ENCODE measurements at regions not wholly inside any gene's neighbourhood (a gene's known extent, or its start where the extent isn't known, plus 50 kb on each side); places are given as distances from the start of the nearest gene placed in this dataset.

DNA sequence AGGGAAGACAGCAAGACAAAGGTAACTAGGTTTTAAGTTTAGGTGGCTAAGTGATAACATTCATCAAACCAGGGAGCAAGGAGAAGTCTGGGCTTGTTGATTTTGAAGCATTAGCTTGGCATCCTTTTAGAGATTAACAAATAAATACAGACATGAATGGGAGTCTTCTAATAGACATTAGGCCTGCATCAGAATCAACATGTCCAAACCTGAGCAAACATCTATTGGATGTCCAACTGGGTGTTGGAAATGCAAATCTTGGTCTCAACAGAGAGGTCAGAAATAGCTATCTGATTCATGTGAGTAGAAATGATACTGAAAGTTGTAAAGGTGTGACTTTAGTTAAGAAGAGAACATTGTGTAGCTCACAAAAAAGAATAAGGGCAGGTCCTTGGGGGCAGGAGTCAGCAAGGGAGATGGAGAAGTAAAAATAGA lies 85.5 kb upstream of the RND3 start (continued):
- no peak for TF ChIP-seq TEAD1 (CRISPR knock-in tag; IDR thresholded peaks at IDR 0.05)

DNA sequence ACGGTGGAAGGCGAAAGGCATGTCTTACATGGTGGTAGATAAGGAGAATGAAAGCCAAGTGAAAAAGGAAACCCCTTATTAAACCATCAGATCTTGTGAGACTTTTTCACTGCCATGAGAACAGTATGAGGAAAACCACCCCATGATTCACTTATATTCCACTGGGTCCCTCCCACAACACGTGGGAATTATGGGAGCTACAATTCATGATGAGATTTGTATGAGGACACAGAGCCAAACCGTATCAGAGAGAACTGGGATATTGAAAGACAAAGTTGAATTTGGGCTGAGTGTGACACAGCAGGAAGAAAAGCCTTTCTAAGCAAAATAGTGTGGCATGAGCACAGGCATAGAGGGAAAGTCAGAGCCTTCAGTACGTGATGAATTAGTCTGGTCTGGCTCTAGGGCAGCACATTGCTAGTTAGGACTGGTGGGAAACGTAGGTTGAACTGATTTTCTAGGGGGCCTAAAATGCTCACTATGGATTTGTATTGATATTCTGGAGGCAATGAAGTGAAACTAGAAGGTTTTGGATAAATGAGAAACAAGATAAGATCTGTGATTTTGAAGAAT lies 84.8 kb upstream of the RND3 start:
- no peaks in the 10 kb centered on the region for H3K27me3 Mint-ChIP-seq (ENCODE audit: low read depth)
- CTCF ChIA-PET = interaction anchor here (1.1 kb wide), 1 partner anchor 24 kb away, joined by 3 read pairs; no protein-coding TSS in a partner anchor
- H3K27ac Mint-ChIP-seq = no peak overlapping the region

DNA sequence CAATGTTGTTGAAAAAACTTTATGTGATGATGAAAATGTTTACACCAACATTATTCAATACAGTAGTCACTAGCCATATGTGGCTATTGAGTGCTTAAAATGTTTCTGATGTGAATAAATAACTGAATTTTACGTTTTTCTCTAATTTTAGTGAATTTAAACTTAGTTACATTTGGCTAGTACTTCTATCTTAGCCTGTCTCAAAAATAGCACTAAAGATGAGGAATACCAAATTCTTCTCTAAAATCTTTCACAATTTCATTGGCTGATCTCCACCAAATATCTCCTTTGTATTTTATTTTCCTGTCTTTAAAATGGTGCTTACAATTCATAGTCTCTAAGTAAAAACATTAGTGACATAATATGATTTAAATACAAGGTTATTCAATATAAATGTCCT lies 83.7 kb upstream of the RND3 start:
- CTCF ChIA-PET = no interaction called here
- ATAC-seq = no peak

More for the DNA sequence above, 84.8 kb upstream of the RND3 start:
- Mint-ChIP-seq H3K4me1 (peaks cover 2% of the 10 kb centered on the region; the same call in 1 of the 2 replicates), H3K4me3 (no peak overlapping the region), H3K9me3 (peaks cover 10% of the 10 kb centered on the region), H3K36me3 (peaks cover 6% of the 10 kb centered on the region; the same call in 1 of the 2 replicates)
- TF ChIP-seq SMAD4 (CRISPR knock-in tag; IDR thresholded peaks at IDR 0.05) (no peak), ELF4 (CRISPR knock-in tag; IDR thresholded peaks at IDR 0.05; ENCODE audit: low read depth) (no peak), KAT7 (CRISPR knock-in tag; IDR thresholded peaks at IDR 0.05; ENCODE audit: borderline replicate concordance) (no peak), ETV6 (CRISPR knock-in tag; IDR thresholded peaks at IDR 0.05) (no peak), ZNF232 (CRISPR knock-in tag; IDR thresholded peaks at IDR 0.05) (no peak)
- TF ChIP-seq, protein P1, sequence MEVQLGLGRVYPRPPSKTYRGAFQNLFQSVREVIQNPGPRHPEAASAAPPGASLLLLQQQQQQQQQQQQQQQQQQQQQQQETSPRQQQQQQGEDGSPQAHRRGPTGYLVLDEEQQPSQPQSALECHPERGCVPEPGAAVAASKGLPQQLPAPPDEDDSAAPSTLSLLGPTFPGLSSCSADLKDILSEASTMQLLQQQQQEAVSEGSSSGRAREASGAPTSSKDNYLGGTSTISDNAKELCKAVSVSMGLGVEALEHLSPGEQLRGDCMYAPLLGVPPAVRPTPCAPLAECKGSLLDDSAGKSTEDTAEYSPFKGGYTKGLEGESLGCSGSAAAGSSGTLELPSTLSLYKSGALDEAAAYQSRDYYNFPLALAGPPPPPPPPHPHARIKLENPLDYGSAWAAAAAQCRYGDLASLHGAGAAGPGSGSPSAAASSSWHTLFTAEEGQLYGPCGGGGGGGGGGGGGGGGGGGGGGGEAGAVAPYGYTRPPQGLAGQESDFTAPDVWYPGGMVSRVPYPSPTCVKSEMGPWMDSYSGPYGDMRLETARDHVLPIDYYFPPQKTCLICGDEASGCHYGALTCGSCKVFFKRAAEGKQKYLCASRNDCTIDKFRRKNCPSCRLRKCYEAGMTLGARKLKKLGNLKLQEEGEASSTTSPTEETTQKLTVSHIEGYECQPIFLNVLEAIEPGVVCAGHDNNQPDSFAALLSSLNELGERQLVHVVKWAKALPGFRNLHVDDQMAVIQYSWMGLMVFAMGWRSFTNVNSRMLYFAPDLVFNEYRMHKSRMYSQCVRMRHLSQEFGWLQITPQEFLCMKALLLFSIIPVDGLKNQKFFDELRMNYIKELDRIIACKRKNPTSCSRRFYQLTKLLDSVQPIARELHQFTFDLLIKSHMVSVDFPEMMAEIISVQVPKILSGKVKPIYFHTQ (CRISPR knock-in tag; IDR thresholded peaks at IDR 0.05) = no peak
- TF ChIP-seq, protein P2, sequence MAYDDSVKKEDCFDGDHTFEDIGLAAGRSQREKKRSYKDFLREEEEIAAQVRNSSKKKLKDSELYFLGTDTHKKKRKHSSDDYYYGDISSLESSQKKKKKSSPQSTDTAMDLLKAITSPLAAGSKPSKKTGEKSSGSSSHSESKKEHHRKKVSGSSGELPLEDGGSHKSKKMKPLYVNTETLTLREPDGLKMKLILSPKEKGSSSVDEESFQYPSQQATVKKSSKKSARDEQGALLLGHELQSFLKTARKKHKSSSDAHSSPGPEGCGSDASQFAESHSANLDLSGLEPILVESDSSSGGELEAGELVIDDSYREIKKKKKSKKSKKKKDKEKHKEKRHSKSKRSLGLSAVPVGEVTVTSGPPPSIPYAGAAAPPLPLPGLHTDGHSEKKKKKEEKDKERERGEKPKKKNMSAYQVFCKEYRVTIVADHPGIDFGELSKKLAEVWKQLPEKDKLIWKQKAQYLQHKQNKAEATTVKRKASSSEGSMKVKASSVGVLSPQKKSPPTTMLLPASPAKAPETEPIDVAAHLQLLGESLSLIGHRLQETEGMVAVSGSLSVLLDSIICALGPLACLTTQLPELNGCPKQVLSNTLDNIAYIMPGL (CRISPR knock-in tag; IDR thresholded peaks at IDR 0.05) = no peak
- TF ChIP-seq, protein P3, sequence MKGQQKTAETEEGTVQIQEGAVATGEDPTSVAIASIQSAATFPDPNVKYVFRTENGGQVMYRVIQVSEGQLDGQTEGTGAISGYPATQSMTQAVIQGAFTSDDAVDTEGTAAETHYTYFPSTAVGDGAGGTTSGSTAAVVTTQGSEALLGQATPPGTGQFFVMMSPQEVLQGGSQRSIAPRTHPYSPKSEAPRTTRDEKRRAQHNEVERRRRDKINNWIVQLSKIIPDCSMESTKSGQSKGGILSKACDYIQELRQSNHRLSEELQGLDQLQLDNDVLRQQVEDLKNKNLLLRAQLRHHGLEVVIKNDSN (CRISPR knock-in tag; IDR thresholded peaks at IDR 0.05) = no peak
- DNase-seq (ENCODE audit: low spot score) (no peak), ATAC-seq (no peak)
- POLR2A ChIA-PET = no interaction called here

DNA sequence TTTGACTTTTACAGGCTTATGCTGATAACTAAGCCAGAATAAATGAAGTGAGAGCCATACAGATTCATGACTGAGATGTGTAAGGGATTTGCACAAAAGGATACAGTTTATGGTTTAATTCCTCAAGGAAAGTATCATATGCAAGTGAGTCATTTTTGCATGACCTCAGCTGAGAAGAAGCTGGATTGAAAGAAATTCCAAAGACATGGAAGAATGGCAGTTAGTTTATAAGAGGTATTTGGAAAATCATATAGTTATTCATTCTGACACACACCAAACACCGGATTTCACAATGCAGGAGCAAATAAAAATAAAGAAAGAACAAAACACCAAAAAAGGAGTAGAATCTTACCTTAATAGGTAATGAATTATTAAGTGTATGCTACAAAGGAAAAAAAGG lies 83.2 kb upstream of the RND3 start:
- Mint-ChIP-seq H3K4me3 (no peak overlapping the region), H3K36me3 (no peaks in the 10 kb centered on the region), H3K4me1 (peaks cover 2% of the 10 kb centered on the region; the same call in 1 of the 2 replicates), H3K27me3 (ENCODE audit: low read depth) (no peaks in the 10 kb centered on the region), H3K9me3 (peaks cover 3% of the 10 kb centered on the region; the same call in 1 of the 2 replicates), H3K27ac (no peak overlapping the region)
- CTCF ChIA-PET = interaction anchor here (1.0 kb wide), 1 partner anchor 22 kb away, joined by 3 read pairs; no protein-coding TSS in a partner anchor
- DNase-seq (ENCODE audit: low spot score) (no peak), ATAC-seq (no peak)
- POLR2A ChIA-PET = no interaction called here
- TF ChIP-seq, protein P4, sequence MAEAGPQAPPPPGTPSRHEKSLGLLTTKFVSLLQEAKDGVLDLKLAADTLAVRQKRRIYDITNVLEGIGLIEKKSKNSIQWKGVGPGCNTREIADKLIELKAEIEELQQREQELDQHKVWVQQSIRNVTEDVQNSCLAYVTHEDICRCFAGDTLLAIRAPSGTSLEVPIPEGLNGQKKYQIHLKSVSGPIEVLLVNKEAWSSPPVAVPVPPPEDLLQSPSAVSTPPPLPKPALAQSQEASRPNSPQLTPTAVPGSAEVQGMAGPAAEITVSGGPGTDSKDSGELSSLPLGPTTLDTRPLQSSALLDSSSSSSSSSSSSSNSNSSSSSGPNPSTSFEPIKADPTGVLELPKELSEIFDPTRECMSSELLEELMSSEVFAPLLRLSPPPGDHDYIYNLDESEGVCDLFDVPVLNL (CRISPR knock-in tag; IDR thresholded peaks at IDR 0.05; ENCODE audit: borderline replicate concordance, low read depth) = no peak
- TF ChIP-seq, protein P5, sequence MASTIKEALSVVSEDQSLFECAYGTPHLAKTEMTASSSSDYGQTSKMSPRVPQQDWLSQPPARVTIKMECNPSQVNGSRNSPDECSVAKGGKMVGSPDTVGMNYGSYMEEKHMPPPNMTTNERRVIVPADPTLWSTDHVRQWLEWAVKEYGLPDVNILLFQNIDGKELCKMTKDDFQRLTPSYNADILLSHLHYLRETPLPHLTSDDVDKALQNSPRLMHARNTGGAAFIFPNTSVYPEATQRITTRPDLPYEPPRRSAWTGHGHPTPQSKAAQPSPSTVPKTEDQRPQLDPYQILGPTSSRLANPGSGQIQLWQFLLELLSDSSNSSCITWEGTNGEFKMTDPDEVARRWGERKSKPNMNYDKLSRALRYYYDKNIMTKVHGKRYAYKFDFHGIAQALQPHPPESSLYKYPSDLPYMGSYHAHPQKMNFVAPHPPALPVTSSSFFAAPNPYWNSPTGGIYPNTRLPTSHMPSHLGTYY (CRISPR knock-in tag; IDR thresholded peaks at IDR 0.05) = no peak
- TF ChIP-seq HMGA2 (CRISPR knock-in tag; IDR thresholded peaks at IDR 0.05) = no peak
- TF ChIP-seq, protein P6, sequence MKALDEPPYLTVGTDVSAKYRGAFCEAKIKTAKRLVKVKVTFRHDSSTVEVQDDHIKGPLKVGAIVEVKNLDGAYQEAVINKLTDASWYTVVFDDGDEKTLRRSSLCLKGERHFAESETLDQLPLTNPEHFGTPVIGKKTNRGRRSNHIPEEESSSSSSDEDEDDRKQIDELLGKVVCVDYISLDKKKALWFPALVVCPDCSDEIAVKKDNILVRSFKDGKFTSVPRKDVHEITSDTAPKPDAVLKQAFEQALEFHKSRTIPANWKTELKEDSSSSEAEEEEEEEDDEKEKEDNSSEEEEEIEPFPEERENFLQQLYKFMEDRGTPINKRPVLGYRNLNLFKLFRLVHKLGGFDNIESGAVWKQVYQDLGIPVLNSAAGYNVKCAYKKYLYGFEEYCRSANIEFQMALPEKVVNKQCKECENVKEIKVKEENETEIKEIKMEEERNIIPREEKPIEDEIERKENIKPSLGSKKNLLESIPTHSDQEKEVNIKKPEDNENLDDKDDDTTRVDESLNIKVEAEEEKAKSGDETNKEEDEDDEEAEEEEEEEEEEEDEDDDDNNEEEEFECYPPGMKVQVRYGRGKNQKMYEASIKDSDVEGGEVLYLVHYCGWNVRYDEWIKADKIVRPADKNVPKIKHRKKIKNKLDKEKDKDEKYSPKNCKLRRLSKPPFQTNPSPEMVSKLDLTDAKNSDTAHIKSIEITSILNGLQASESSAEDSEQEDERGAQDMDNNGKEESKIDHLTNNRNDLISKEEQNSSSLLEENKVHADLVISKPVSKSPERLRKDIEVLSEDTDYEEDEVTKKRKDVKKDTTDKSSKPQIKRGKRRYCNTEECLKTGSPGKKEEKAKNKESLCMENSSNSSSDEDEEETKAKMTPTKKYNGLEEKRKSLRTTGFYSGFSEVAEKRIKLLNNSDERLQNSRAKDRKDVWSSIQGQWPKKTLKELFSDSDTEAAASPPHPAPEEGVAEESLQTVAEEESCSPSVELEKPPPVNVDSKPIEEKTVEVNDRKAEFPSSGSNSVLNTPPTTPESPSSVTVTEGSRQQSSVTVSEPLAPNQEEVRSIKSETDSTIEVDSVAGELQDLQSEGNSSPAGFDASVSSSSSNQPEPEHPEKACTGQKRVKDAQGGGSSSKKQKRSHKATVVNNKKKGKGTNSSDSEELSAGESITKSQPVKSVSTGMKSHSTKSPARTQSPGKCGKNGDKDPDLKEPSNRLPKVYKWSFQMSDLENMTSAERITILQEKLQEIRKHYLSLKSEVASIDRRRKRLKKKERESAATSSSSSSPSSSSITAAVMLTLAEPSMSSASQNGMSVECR (CRISPR knock-in tag; IDR thresholded peaks at IDR 0.05; ENCODE audit: borderline replicate concordance) = no peak
- no peak for TF ChIP-seq NFE2L1 (CRISPR knock-in tag; IDR thresholded peaks at IDR 0.05)
- TF ChIP-seq, protein P2 (CRISPR knock-in tag; IDR thresholded peaks at IDR 0.05) = no peak

More for the DNA sequence above, 83.7 kb upstream of the RND3 start:
- no peak for DNase-seq (ENCODE audit: low spot score)
- Mint-ChIP-seq H3K27ac (no peak overlapping the region), H3K4me1 (peaks cover 2% of the 10 kb centered on the region; the same call in 1 of the 2 replicates), H3K9me3 (peaks cover 5% of the 10 kb centered on the region; the same call in 1 of the 2 replicates), H3K27me3 (ENCODE audit: low read depth) (no peaks in the 10 kb centered on the region), H3K4me3 (no peak overlapping the region), H3K36me3 (0 out of 2 replicates have a peak, but pooled peaks cover 1% of the 10 kb centered on the region)
- TF ChIP-seq JUN (CRISPR knock-in tag; IDR thresholded peaks at IDR 0.05) = no peak
- POLR2A ChIA-PET = no interaction called here

All from WTC11 (cell line).